ENCODE measurements at regions not wholly inside any gene's neighbourhood (a gene's known extent, or its start where the extent isn't known, plus 50 kb on each side); places are given as distances from the start of the nearest gene placed in this dataset.

GRCh38 chr15:98501632-98502031 lies 146.7 kb upstream of the IGF1R start:
- FAIRE-seq = no peak
- no peak for DNase-seq (ENCODE audit: low spot score in 2 of 2)

- DNase-seq (ENCODE audit: low spot score in 2 of 2) (no peak), FAIRE-seq (no peak)
These were observed 144.4 kb upstream of the IGF1R start for GRCh38 chr15:98503970-98504369.

GRCh38 chr15:98504998-98505397 lies 143.3 kb upstream of the IGF1R start:
- no peak for FAIRE-seq
- no peak for DNase-seq (ENCODE audit: low spot score in 2 of 2)

- DNase-seq (ENCODE audit: low spot score in 2 of 2) (no peak), FAIRE-seq (no peak)
These were observed 142.7 kb upstream of the IGF1R start for GRCh38 chr15:98505611-98506031.

- no peak for DNase-seq (ENCODE audit: low spot score in 2 of 2)
- no peak for FAIRE-seq
These were observed 142.2 kb upstream of the IGF1R start for GRCh38 chr15:98506172-98506571.

GRCh38 chr15:98506711-98507110 lies 141.6 kb upstream of the IGF1R start:
- FAIRE-seq = no peak
- peak in 1 of 2 donors; percentile 24 for DNase-seq (ENCODE audit: low spot score in 2 of 2)

GRCh38 chr15:98513428-98513986 lies 134.8 kb upstream of the IGF1R start:
- no peak for FAIRE-seq

GRCh38 chr15:98514034-98514622 lies 134.2 kb upstream of the IGF1R start:
- DNase-seq (ENCODE audit: low spot score in 2 of 2) (no peak), FAIRE-seq (no peak)

More at GRCh38 chr15:98513428-98513986, 134.8 kb upstream of the IGF1R start:
- no peak for DNase-seq (ENCODE audit: low spot score in 2 of 2)

GRCh38 chr15:98518823-98519561 lies 129.3 kb upstream of the IGF1R start:
- FAIRE-seq = no peak
- DNase-seq (ENCODE audit: low spot score in 2 of 2) = peak; percentile 61 to 74

- no peak for FAIRE-seq
- DNase-seq (ENCODE audit: low spot score in 2 of 2) = no peak
These were observed 128.4 kb upstream of the IGF1R start for GRCh38 chr15:98519767-98520550.

GRCh38 chr15:98522127-98522526 lies 126.2 kb upstream of the IGF1R start:
- FAIRE-seq = no peak
- DNase-seq (ENCODE audit: low spot score in 2 of 2) = no peak

GRCh38 chr15:98523912-98524662 lies 124.3 kb upstream of the IGF1R start:
- DNase-seq (ENCODE audit: low spot score in 2 of 2) (no peak), FAIRE-seq (no peak)

GRCh38 chr15:98524838-98525660 lies 123.3 kb upstream of the IGF1R start:
- no peak for DNase-seq (ENCODE audit: low spot score in 2 of 2)
- no peak for FAIRE-seq

GRCh38 chr15:98525661-98526001 lies 122.7 kb upstream of the IGF1R start:
- no peak for DNase-seq (ENCODE audit: low spot score in 2 of 2)
- FAIRE-seq = no peak

- DNase-seq (ENCODE audit: low spot score in 2 of 2) = no peak
- FAIRE-seq = no peak
These were observed 122.2 kb upstream of the IGF1R start for GRCh38 chr15:98526094-98526493.

GRCh38 chr15:98528046-98528725 lies 120.2 kb upstream of the IGF1R start:
- DNase-seq (ENCODE audit: low spot score in 2 of 2) = no peak
- no peak for FAIRE-seq

- FAIRE-seq (no peak), DNase-seq (ENCODE audit: low spot score in 2 of 2) (no peak)
These were observed 118.9 kb upstream of the IGF1R start for GRCh38 chr15:98529205-98530145.

GRCh38 chr15:98530570-98530969 lies 117.8 kb upstream of the IGF1R start:
- FAIRE-seq = no peak
- DNase-seq (ENCODE audit: low spot score in 2 of 2) = no peak
